Hepatocyte (in vitro differentiated cells): ENCODE measurements at regions not wholly inside any gene's neighbourhood (a gene's known extent, or its start where the extent isn't known, plus 50 kb on each side); places are given as distances from the start of the nearest gene placed in this dataset.

Experiments used
- DNase-seq: peaks from one replicate; pipeline ENCODE4 v3.0.0-alpha.2; 2016; ENCODE audit warnings: low spot score
- H2AFZ ChIP-seq: fragments of 200-600 bp; sonication (generic); 2 replicates; pipeline ENCODE4 v1.6.0; 2016; ENCODE audit warnings: antibody characterized with exemption, mild to moderate bottlenecking
- H3K27ac ChIP-seq: fragments of 200-600 bp; sonication (generic); 2 replicates; pipeline ENCODE4 v1.5.1; 2016; ENCODE audit warnings: mild to moderate bottlenecking
- H3K27me3 ChIP-seq: fragments of 200-600 bp; sonication (generic); 2 replicates; pipeline ENCODE4 v1.6.1; 2016
- H3K36me3 ChIP-seq: fragments of 200-600 bp; sonication (generic); replicated peaks from 2 replicates; pipeline ENCODE4 v1.5.1; 2016; ENCODE audit warnings: low read depth; ENCODE audit not compliant: insufficient read depth
- H3K4me1 ChIP-seq: fragments of 200-600 bp; sonication (generic); 2 replicates; pipeline ENCODE4 v1.5.1; 2016; ENCODE audit warnings: mild to moderate bottlenecking, moderate library complexity; ENCODE audit not compliant: insufficient read depth
- H3K4me2 ChIP-seq: fragments of 200-600 bp; sonication (generic); 2 replicates; pipeline ENCODE4 v1.6.0; 2016
- H3K4me3 ChIP-seq: fragments of 200-600 bp; sonication (generic); 2 replicates; pipeline ENCODE4 v1.5.1; 2016; ENCODE audit warnings: mild to moderate bottlenecking
- H3K79me2 ChIP-seq: fragments of 200-600 bp; sonication (generic); 2 replicates; pipeline ENCODE4 v1.6.0; 2017; ENCODE audit warnings: mild to moderate bottlenecking
- H3K9me2 ChIP-seq: fragments of 200-600 bp; sonication (generic); replicated peaks from 2 replicates; pipeline ENCODE4 v1.6.0; 2017; ENCODE audit warnings: mild to moderate bottlenecking; ENCODE audit not compliant: insufficient read depth
- H3K9me3 ChIP-seq: fragments of 200-600 bp; sonication (generic); 2 replicates; pipeline ENCODE4 v1.5.1; 2016; ENCODE audit warnings: low read depth, mild to moderate bottlenecking
- H4K20me1 ChIP-seq: fragments of 200-600 bp; sonication (generic); 2 replicates; pipeline ENCODE4 v1.6.0; 2016; ENCODE audit warnings: mild to moderate bottlenecking; ENCODE audit not compliant: insufficient read depth, poor library complexity, severe bottlenecking
- CTCF ChIP-seq: fragments of 200-600 bp; sonication (generic); IDR thresholded peaks from 2 replicates; pipeline ENCODE4 v1.5.1; 2016; ENCODE audit warnings: antibody characterized with exemption, mild to moderate bottlenecking; ENCODE audit not compliant: poor library complexity
- EZH2 ChIP-seq: fragments of 200-600 bp; sonication (generic); IDR thresholded peaks from 2 replicates; pipeline ENCODE4 v1.6.1; 2016; ENCODE audit warnings: antibody characterized with exemption, mild to moderate bottlenecking, borderline replicate concordance
- EZH2phosphoT487 ChIP-seq: fragments of 200-600 bp; sonication (generic); IDR thresholded peaks from one replicate; pipeline ENCODE4 v1.6.1; 2018; ENCODE audit warnings: antibody characterized with exemption, mild to moderate bottlenecking, low read depth, moderate library complexity; ENCODE audit not compliant: unreplicated experiment, severe bottlenecking
- WGBS: methylation state at CpG from one replicate; pipeline ENCODE4 v1.1.6; 2016; ENCODE audit warnings: low lambda C conversion rate; ENCODE audit errors: missing lambda C conversion rate; 5-methylcytosine and 5-hydroxymethylcytosine counted together

- WGBS, result 71% methylated on average over 4 of the region's 4 CpGs
Observed at GRCh38 chrX:63929608-63930007, 144.6 kb upstream of the ARHGEF9 start.

GRCh38 chrX:63927848-63928247 is 142.8 kb upstream of the ARHGEF9 start:
- Histone ChIP-seq H3K4me2 (no peak overlapping the region), H3K27me3 (no peaks in the 10 kb centered on the region), H3K27ac (no peak overlapping the region), H2AFZ (no peak overlapping the region), H4K20me1 (no peaks in the 10 kb centered on the region), H3K4me1 (no peaks in the 10 kb centered on the region), H3K9me2 (no peaks in the 10 kb centered on the region), H3K79me2 (no peaks in the 10 kb centered on the region), H3K4me3 (no peak overlapping the region), H3K36me3 (no peaks in the 10 kb centered on the region), H3K9me3 (no peaks in the 10 kb centered on the region)
- DNase-seq, result no peak
- 89% methylated on average over 2 of the region's 2 CpGs for WGBS
- TF ChIP-seq EZH2phosphoT487 (no peak), EZH2 (no peak), CTCF (no peak)

More at GRCh38 chrX:63929608-63930007, 144.6 kb upstream of the ARHGEF9 start:
- Histone ChIP-seq H3K4me2 (no peak overlapping the region), H3K27ac (no peak overlapping the region), H4K20me1 (no peaks in the 10 kb centered on the region), H3K4me3 (no peak overlapping the region), H2AFZ (no peak overlapping the region), H3K36me3 (no peaks in the 10 kb centered on the region), H3K9me3 (no peaks in the 10 kb centered on the region), H3K27me3 (no peaks in the 10 kb centered on the region), H3K4me1 (no peaks in the 10 kb centered on the region), H3K9me2 (no peaks in the 10 kb centered on the region), H3K79me2 (no peaks in the 10 kb centered on the region)
- no peak for DNase-seq
- TF ChIP-seq CTCF, result no peak
- no peak for TF ChIP-seq EZH2phosphoT487
- no peak for TF ChIP-seq EZH2

GRCh38 chrX:63922221-63922620 is 137.2 kb upstream of the ARHGEF9 start:
- Histone ChIP-seq H3K4me3 (no peak overlapping the region), H3K27me3 (no peaks in the 10 kb centered on the region), H3K9me2 (no peaks in the 10 kb centered on the region), H3K79me2 (no peaks in the 10 kb centered on the region), H3K27ac (no peak overlapping the region), H3K9me3 (no peaks in the 10 kb centered on the region), H3K36me3 (no peaks in the 10 kb centered on the region), H4K20me1 (no peaks in the 10 kb centered on the region), H3K4me1 (no peaks in the 10 kb centered on the region), H2AFZ (no peak overlapping the region), H3K4me2 (no peak overlapping the region)
- WGBS, result 51% methylated on average over 2 of the region's 2 CpGs
- no peak for DNase-seq
- no peak for TF ChIP-seq CTCF
- TF ChIP-seq EZH2phosphoT487, result no peak
- no peak for TF ChIP-seq EZH2

- no peak for DNase-seq
- WGBS, result 66% methylated on average over 2 of the region's 2 CpGs
- Histone ChIP-seq H3K4me2 (no peak overlapping the region), H3K27me3 (no peaks in the 10 kb centered on the region), H3K4me3 (no peak overlapping the region), H3K9me3 (no peaks in the 10 kb centered on the region), H3K36me3 (no peaks in the 10 kb centered on the region), H3K27ac (no peak overlapping the region), H3K9me2 (no peaks in the 10 kb centered on the region), H3K4me1 (no peaks in the 10 kb centered on the region), H4K20me1 (no peaks in the 10 kb centered on the region), H2AFZ (no peak overlapping the region), H3K79me2 (no peaks in the 10 kb centered on the region)
- TF ChIP-seq EZH2 (no peak), CTCF (no peak), EZH2phosphoT487 (no peak)
Observed at GRCh38 chrX:63920875-63921274, 135.9 kb upstream of the ARHGEF9 start.
